H1 (cell line): ENCODE measurements at regions not wholly inside any gene's neighbourhood (a gene's known extent, or its start where the extent isn't known, plus 50 kb on each side); places are given as distances from the start of the nearest gene placed in this dataset.

Experiments
- CTCF ChIA-PET: fragments of 300-600 bp; sonication (Branson Sonifier 250); formaldehyde crosslinking; loops from one replicate; lab custom pipeline; 2021; ENCODE audit not compliant: partially characterized antibody; lab: Charles Lee
- POLR2A ChIA-PET: fragments of 300-600 bp; sonication (Branson Sonifier 250); formaldehyde crosslinking; loops from one replicate; lab custom pipeline; 2021; ENCODE audit warnings: inconsistent platforms; ENCODE audit not compliant: partially characterized antibody; lab: Charles Lee
- DNase-seq, 2 experiments: peaks; one replicate each; pipeline versions ENCODE4 v3.0.0 to v3.0.0-alpha.2; 2010 to 2022; ENCODE audit warnings: low spot score in 2 of 2, low read depth in 1 of 2, mixed read lengths in 1 of 2
- FAIRE-seq: peaks from 2 replicates; lab custom pipeline; 2011; peaks lifted over from hg19 to GRCh38; lab: Jason Lieb, UNC
- H2AFZ ChIP-seq: 2 replicates; pipeline ENCODE4 v1.8.1; 2012; ENCODE audit warnings: low read length, inconsistent platforms
- H2AK5ac ChIP-seq: 2 replicates; pipeline ENCODE4 v1.6.1; 2013; ENCODE audit warnings: low read depth, low read length
- H2BK120ac ChIP-seq: replicated peaks from 2 replicates; pipeline ENCODE3; 2013; ENCODE audit warnings: low read depth, low read length, inconsistent platforms
- H2BK12ac ChIP-seq: 2 replicates; pipeline ENCODE4 v1.6.1; 2013; ENCODE audit warnings: low read depth, low read length
- H2BK15ac ChIP-seq: 2 replicates; pipeline ENCODE4 v1.6.1; 2013; ENCODE audit warnings: low read length
- H2BK20ac ChIP-seq: 2 replicates; pipeline ENCODE4 v1.6.1; 2013; ENCODE audit warnings: low read length
- H2BK5ac ChIP-seq: 2 replicates; pipeline ENCODE4 v1.6.1; 2013; ENCODE audit warnings: low read depth, low read length
- H3K14ac ChIP-seq: 2 replicates; pipeline ENCODE4 v1.6.1; 2013; ENCODE audit warnings: inconsistent platforms; ENCODE audit not compliant: insufficient read length
- H3K18ac ChIP-seq: 2 replicates; pipeline ENCODE4 v1.6.1; 2013; ENCODE audit warnings: low read length; ENCODE audit errors: extremely low read depth
- H3K23ac ChIP-seq: 2 replicates; pipeline ENCODE4 v1.6.1; 2013; ENCODE audit warnings: inconsistent platforms; ENCODE audit not compliant: insufficient read length
- H3K23me2 ChIP-seq: 2 replicates; pipeline ENCODE4 v1.6.1; 2013; ENCODE audit warnings: low read depth, low read length
- H3K27ac ChIP-seq: 2 replicates; pipeline ENCODE4 v1.6.1; 2011; ENCODE audit warnings: low read depth, low read length, inconsistent platforms
- H3K27me3 ChIP-seq, 4 experiments: replicated peaks in 1 of 4; 1 replicate in 1 of 4; 2 replicates in 3 of 4; pipeline versions ENCODE4 v1.6.1 to v1.8.1; 2011 to 2013; ENCODE audit warnings: low read length in 3 of 4, mild to moderate bottlenecking in 3 of 4, inconsistent platforms in 2 of 4, mixed read lengths in 2 of 4, moderate library complexity in 1 of 4; ENCODE audit not compliant: control insufficient read depth in 3 of 4, insufficient read depth in 3 of 4; ENCODE audit errors: extremely low read depth in 1 of 4
- H3K36me3 ChIP-seq, 4 experiments: 2 replicates each; pipeline versions ENCODE4 v1.6.1 to v1.8.1; 2011 to 2013; ENCODE audit warnings: mild to moderate bottlenecking in 4 of 4, low read length in 3 of 4, moderate library complexity in 2 of 4, control low read depth in 1 of 4, inconsistent platforms in 1 of 4; ENCODE audit not compliant: insufficient read depth in 4 of 4, control insufficient read depth in 2 of 4
- H3K4ac ChIP-seq: replicated peaks from 2 replicates; pipeline ENCODE3; 2013; ENCODE audit warnings: low read length, low read depth, mixed read lengths, inconsistent platforms; ENCODE audit not compliant: insufficient read length
- H3K4me1 ChIP-seq, 4 experiments: replicated peaks in 1 of 4; 1 replicate in 1 of 4; 2 replicates in 3 of 4; pipeline versions ENCODE4 v1.6.1 to v1.8.1; 2011 to 2013; ENCODE audit warnings: low read length in 3 of 4, inconsistent platforms in 2 of 4, mixed read lengths in 1 of 4; ENCODE audit not compliant: insufficient read depth in 4 of 4, control insufficient read depth in 3 of 4
- H3K4me2 ChIP-seq, 2 experiments: 2 replicates each; pipeline versions ENCODE4 v1.6.1 to v1.8.1; 2011 to 2013; ENCODE audit warnings: low read depth in 2 of 2, low read length in 2 of 2, control low read depth in 1 of 2, inconsistent platforms in 1 of 2, mild to moderate bottlenecking in 1 of 2; ENCODE audit not compliant: insufficient read depth in 1 of 2
- H3K4me3 ChIP-seq, 4 experiments: fragments of 200-600, 300-600 bp in 1 of 4; sonication (generic), shearing (Covaris generic), sonication (Bioruptor Twin) in 1 of 4; 2 replicates each; pipeline versions ENCODE4 v1.5.1 to v1.8.1; 2011 to 2016; ENCODE audit warnings: low read length in 4 of 4, low read depth in 3 of 4, control low read depth in 2 of 4, inconsistent platforms in 2 of 4, mild to moderate bottlenecking in 2 of 4, mixed read lengths in 1 of 4, moderate library complexity in 1 of 4; ENCODE audit not compliant: insufficient read depth in 2 of 4; ENCODE audit errors: extremely low read depth in 1 of 4
- H3K56ac ChIP-seq: replicated peaks from 2 replicates; pipeline ENCODE3; 2013; ENCODE audit warnings: low read depth, mild to moderate bottlenecking, mixed read lengths, low read length, inconsistent platforms; ENCODE audit not compliant: insufficient read length
- H3K79me1 ChIP-seq: 2 replicates; pipeline ENCODE4 v1.6.1; 2013; ENCODE audit warnings: low read depth, low read length, control low read depth
- H3K79me2 ChIP-seq, 2 experiments: 2 replicates each; pipeline versions ENCODE4 v1.6.1 to v1.8.1; 2012 to 2013; ENCODE audit warnings: low read length in 2 of 2, mild to moderate bottlenecking in 2 of 2, inconsistent platforms in 1 of 2; ENCODE audit not compliant: insufficient read depth in 2 of 2, control insufficient read depth in 1 of 2
- H3K9ac ChIP-seq, 4 experiments: replicated peaks in 1 of 4; 1 replicate in 1 of 4; 2 replicates in 3 of 4; pipeline versions ENCODE4 v1.6.1 to v1.8.1; 2011 to 2013; ENCODE audit warnings: low read depth in 3 of 4, low read length in 3 of 4, control low read depth in 2 of 4, mild to moderate bottlenecking in 2 of 4, moderate library complexity in 2 of 4, inconsistent platforms in 1 of 4; ENCODE audit errors: extremely low read depth in 1 of 4
- H3K9me3 ChIP-seq, 2 experiments: 2 replicates each; pipeline versions ENCODE4 v1.6.1 to v1.8.1; 2012 to 2013; ENCODE audit warnings: mild to moderate bottlenecking in 2 of 2, moderate library complexity in 2 of 2, control low read depth in 1 of 2, inconsistent platforms in 1 of 2, low read depth in 1 of 2, low read length in 1 of 2, mixed read lengths in 1 of 2; ENCODE audit not compliant: insufficient read depth in 2 of 2
- H4K20me1 ChIP-seq, 2 experiments: replicated peaks in 1 of 2; 2 replicates each; pipeline versions ENCODE3 to v1.8.1; 2011 to 2013; ENCODE audit warnings: inconsistent platforms in 2 of 2, low read length in 2 of 2, mild to moderate bottlenecking in 1 of 2; ENCODE audit not compliant: insufficient read depth in 2 of 2, control insufficient read depth in 1 of 2
- H4K5ac ChIP-seq: 2 replicates; pipeline ENCODE4 v1.6.1; 2013; ENCODE audit warnings: low read length, low read depth, mixed read lengths, inconsistent platforms; ENCODE audit not compliant: insufficient read length
- H4K8ac ChIP-seq: 2 replicates; pipeline ENCODE4 v1.8.0; 2013; ENCODE audit warnings: mild to moderate bottlenecking, moderate library complexity, low read length, inconsistent platforms; ENCODE audit not compliant: insufficient read depth; ENCODE audit errors: extremely low read depth
- H4K91ac ChIP-seq: replicated peaks from 2 replicates; pipeline ENCODE3; 2013; ENCODE audit warnings: low read length, mixed read lengths, inconsistent platforms; ENCODE audit not compliant: insufficient read length
- TBP ChIP-seq: IDR thresholded peaks from 2 replicates; pipeline ENCODE4 v1.6.1; 2011; ENCODE audit warnings: low read depth, low read length, improper control_type of control experiment
- WGBS, 2 experiments: shearing (Covaris generic) in 1 of 2; methylation state at CpG; one replicate each; pipeline versions ENCODE4 v1.1.6 to v1.1.7; 2013 to 2015; ENCODE audit warnings: low lambda C conversion rate in 2 of 2, mixed read lengths in 2 of 2, inconsistent platforms in 1 of 2, low coverage in 1 of 2, missing lambda C conversion rate in 1 of 2; ENCODE audit not compliant: insufficient replicate concordance in 2 of 2, insufficient coverage in 1 of 2, insufficient read length in 1 of 2; ENCODE audit errors: extremely low coverage in 1 of 2, missing lambda C conversion rate in 1 of 2; 5-methylcytosine and 5-hydroxymethylcytosine counted together

- Histone ChIP-seq H3K79me2 (no peaks in the 10 kb centered on the region), H2BK5ac (no peak overlapping the region), H4K20me1 (no peaks in the 10 kb centered on the region), H3K14ac (no peak overlapping the region), H3K4me3 (no peak overlapping the region), H3K27ac (no peak overlapping the region), H2BK120ac (no peak overlapping the region), H2BK12ac (no peak overlapping the region), H4K8ac (no peak overlapping the region), H4K91ac (no peak overlapping the region), H2BK15ac (no peak overlapping the region), H3K4me1 (no peaks in the 10 kb centered on the region), H2AK5ac (no peak overlapping the region), H3K56ac (no peak overlapping the region), H3K9ac (no peak overlapping the region), H3K4ac (no peak overlapping the region), H4K5ac (no peak overlapping the region), H3K4me2 (no peak overlapping the region), H3K27me3 (no peaks in the 10 kb centered on the region), H3K23ac (no peak overlapping the region), H3K36me3 (no peaks in the 10 kb centered on the region; a peak in 1 of 8 replicates), H2BK20ac (no peak overlapping the region), H3K23me2 (no peaks in the 10 kb centered on the region), H3K79me1 (no peaks in the 10 kb centered on the region), H2AFZ (peak overlapping the region; percentile 80; the same call in 1 of the 2 replicates), H3K18ac (no peak overlapping the region), H3K9me3 (no peaks in the 10 kb centered on the region)
- TF ChIP-seq TBP: no peak
- WGBS, 2 experiments: 79% methylated on average over 3 of the region's 3 CpGs; no CpG with 5 or more reads in 1 of the 2 experiments
- CTCF ChIA-PET: interaction anchor here (0.6 to 1.2 kb wide), 2 partner anchors 9 to 1851 kb away, joined by 4 read pairs; no protein-coding TSS in a partner anchor
- POLR2A ChIA-PET: no interaction called here
- FAIRE-seq: peak; percentile 50
- DNase-seq: no peak
These were observed 292.8 kb upstream of the B3GALT2 start for GRCh38 chr1:193479187-193479586.
